SK-N-SH treated with all-trans-retinoic acid at 6 μM for 48 hours (cell line): ENCODE measurements at regions not wholly inside any gene's neighbourhood (a gene's known extent, or its start where the extent isn't known, plus 50 kb on each side); places are given as distances from the start of the nearest gene placed in this dataset.

Experiments
- ATAC-seq: fragments of 200-7000 bp; cut with Tn5 transposase; 3 replicates; pipeline ENCODE4 v1.9.1; 2020; ENCODE audit warnings: mild to moderate bottlenecking, moderate library complexity
- ARNTL ChIP-seq: fragments of 450-650 bp; formaldehyde crosslinking; IDR thresholded peaks from 2 replicates; pipeline ENCODE4 v1.5.0; 2020; ENCODE audit warnings: low read depth, mild to moderate bottlenecking, moderate library complexity, borderline replicate concordance
- BACH2 ChIP-seq: fragments of 250-450 bp; sonication (Bioruptor Pico); IDR thresholded peaks from 2 replicates; pipeline ENCODE4 v1.9.0; 2021; ENCODE audit warnings: mild to moderate bottlenecking, borderline replicate concordance
- CREB5 ChIP-seq: fragments of 250-450 bp; sonication (Bioruptor Pico); IDR thresholded peaks from 2 replicates; pipeline ENCODE4 v1.5.1; 2020; ENCODE audit warnings: low read depth, mild to moderate bottlenecking, moderate library complexity
- CSDC2 ChIP-seq: fragments of 250-450 bp; sonication (Bioruptor Pico); IDR thresholded peaks from 2 replicates; pipeline ENCODE4 v1.5.0; 2020; ENCODE audit warnings: mild to moderate bottlenecking, moderate library complexity
- GLIS3 ChIP-seq: fragments of 250-450 bp; sonication (Bioruptor Pico); IDR thresholded peaks from 2 replicates; pipeline ENCODE4 v1.5.0; 2020; ENCODE audit warnings: mild to moderate bottlenecking, moderate library complexity
- ISL1 ChIP-seq: fragments of 250-450 bp; sonication (Bioruptor Pico); IDR thresholded peaks from 2 replicates; pipeline ENCODE4 v2.1.2; 2022; ENCODE audit warnings: mild to moderate bottlenecking, moderate library complexity
- OSR1 ChIP-seq: fragments of 250-450 bp; sonication (Bioruptor Pico); IDR thresholded peaks from 2 replicates; pipeline ENCODE4 v1.8.0; 2022; ENCODE audit warnings: moderate library complexity, mild to moderate bottlenecking, inconsistent platforms
- PATZ1 ChIP-seq: fragments of 250-450 bp; sonication (Bioruptor Pico); IDR thresholded peaks from 2 replicates; pipeline ENCODE4 v1.8.0; 2020; ENCODE audit warnings: mild to moderate bottlenecking, moderate library complexity, borderline replicate concordance
- RARB ChIP-seq: fragments of 250-450 bp; sonication (Bioruptor Pico); IDR thresholded peaks from 2 replicates; pipeline ENCODE4 v1.8.0; 2021; ENCODE audit warnings: mild to moderate bottlenecking, moderate library complexity
- TSHZ2 ChIP-seq: fragments of 250-450 bp; sonication (Bioruptor Pico); IDR thresholded peaks from 2 replicates; pipeline ENCODE4 v1.5.0; 2020; ENCODE audit warnings: mild to moderate bottlenecking, moderate library complexity
- ZC3H10 ChIP-seq: fragments of 250-450 bp; sonication (Bioruptor Pico); IDR thresholded peaks from 2 replicates; pipeline ENCODE4 v1.5.1; 2021; ENCODE audit warnings: mild to moderate bottlenecking, moderate library complexity
- ZFP3 ChIP-seq: fragments of 250-450 bp; sonication (Bioruptor Pico); IDR thresholded peaks from 2 replicates; pipeline ENCODE4 v1.5.0; 2020; ENCODE audit warnings: mild to moderate bottlenecking, moderate library complexity
- ZNF70 ChIP-seq: fragments of 450-650 bp; formaldehyde crosslinking; IDR thresholded peaks from 2 replicates; pipeline ENCODE4 v1.5.0; 2020; ENCODE audit warnings: mild to moderate bottlenecking, moderate library complexity
- ZNF8 ChIP-seq: fragments of 450-650 bp; formaldehyde crosslinking; IDR thresholded peaks from 2 replicates; pipeline ENCODE4 v1.5.0; 2020; ENCODE audit warnings: mild to moderate bottlenecking, moderate library complexity
- TF ChIP-seq, protein P1 (sequence below): fragments of 250-450 bp; sonication (Bioruptor Pico); IDR thresholded peaks from 2 replicates; pipeline ENCODE4 v1.5.1; 2021; ENCODE audit warnings: mild to moderate bottlenecking, moderate library complexity

DNA sequence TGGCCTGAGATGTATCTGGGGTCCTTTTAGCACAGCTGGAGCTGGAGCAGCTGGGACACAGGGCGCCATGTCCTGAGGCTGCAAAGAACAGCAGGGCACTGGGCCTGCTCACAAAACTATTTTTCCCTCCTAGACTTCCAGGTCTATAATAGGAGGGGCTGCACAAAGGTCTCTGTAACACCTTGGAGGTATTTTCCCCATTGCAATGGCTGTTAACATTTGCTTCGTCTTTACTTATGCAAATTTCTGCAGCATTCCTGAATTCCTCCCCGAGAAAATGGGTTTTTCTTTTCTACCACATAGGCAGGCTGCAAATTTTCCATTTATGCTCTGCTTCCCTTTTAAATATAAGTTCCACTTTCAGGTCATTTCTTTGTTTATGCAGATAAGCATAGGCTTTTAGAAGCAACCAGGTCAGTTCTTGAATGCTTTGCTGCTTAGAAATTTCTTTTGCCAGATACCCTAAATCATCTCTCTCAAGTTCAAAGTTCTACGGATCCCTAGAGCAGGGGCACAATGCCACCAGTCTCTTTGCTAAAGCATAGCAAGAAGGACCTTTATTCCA, 130.8 kb downstream of the PCSK1 start (continued):
- TF ChIP-seq GLIS3 (CRISPR knock-in tag) (no peak), OSR1 (CRISPR knock-in tag) (no peak), RARB (no peak), ZNF70 (CRISPR knock-in tag) (no peak), ZC3H10 (no peak), ZFP3 (no peak), BACH2 (CRISPR knock-in tag) (no peak)

DNA sequence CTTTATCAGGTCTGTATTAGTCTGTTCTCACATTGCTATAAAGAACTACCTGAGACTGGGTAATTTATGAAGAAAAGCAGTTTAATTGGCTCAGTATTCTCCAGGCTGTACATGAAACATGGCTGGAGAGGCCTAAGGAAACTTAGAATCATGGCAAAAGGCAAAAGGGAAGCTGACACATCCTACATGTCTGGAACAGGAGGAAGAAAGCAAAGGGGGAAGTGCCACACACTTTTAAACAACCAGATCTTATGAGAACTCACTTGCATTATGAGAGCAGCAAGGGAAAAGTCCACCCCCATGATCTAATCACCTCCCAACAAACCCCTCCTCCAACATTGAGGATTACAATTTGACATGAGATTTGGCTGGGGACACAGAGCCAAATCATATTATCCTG, 132.1 kb downstream of the PCSK1 start:
- TF ChIP-seq PATZ1, result no peak
- TF ChIP-seq ZNF8 (CRISPR knock-in tag), result no peak
- no peak for TF ChIP-seq OSR1 (CRISPR knock-in tag)
- TF ChIP-seq CSDC2 (CRISPR knock-in tag), result no peak
- no peak for ATAC-seq

GRCh38 chr5:96297867-96298266, 135.2 kb downstream of the PCSK1 start:
- no peak; the same call in 1 of the 3 replicates for ATAC-seq

DNA sequence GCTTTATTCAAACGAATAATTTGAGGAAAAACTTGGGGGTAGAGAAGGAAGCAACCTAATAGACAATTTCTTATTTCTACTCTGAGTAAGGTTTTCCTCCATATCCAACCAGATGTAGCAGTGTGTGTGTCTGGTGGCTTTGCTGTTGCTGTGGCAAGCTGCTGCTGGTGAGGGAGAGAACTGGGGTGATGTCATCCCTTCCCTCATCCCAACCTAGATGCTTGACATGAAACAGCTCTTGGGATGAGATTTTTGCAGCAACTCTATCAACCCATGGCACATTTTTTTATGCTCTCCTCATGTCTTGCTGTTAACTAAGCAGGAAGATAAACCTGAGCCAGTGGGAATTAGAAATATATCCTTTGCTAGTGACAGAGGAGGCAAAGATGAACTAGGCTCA, 135.8 kb downstream of the PCSK1 start:
- TF ChIP-seq ISL1 (peak; percentile 23; the same call in 1 of the 2 replicates), PATZ1 (no peak), CREB5 (peak; percentile 56; the same call in 1 of the 2 replicates), TSHZ2 (no peak)
- peak; percentile 95 for ATAC-seq

More at GRCh38 chr5:96297867-96298266, 135.2 kb downstream of the PCSK1 start:
- TF ChIP-seq, protein P1, sequence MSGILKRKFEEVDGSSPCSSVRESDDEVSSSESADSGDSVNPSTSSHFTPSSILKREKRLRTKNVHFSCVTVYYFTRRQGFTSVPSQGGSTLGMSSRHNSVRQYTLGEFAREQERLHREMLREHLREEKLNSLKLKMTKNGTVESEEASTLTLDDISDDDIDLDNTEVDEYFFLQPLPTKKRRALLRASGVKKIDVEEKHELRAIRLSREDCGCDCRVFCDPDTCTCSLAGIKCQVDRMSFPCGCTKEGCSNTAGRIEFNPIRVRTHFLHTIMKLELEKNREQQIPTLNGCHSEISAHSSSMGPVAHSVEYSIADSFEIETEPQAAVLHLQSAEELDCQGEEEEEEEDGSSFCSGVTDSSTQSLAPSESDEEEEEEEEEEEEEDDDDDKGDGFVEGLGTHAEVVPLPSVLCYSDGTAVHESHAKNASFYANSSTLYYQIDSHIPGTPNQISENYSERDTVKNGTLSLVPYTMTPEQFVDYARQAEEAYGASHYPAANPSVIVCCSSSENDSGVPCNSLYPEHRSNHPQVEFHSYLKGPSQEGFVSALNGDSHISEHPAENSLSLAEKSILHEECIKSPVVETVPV (CRISPR knock-in tag), result no peak
- TF ChIP-seq ZNF8 (CRISPR knock-in tag) (no peak), PATZ1 (no peak), ARNTL (CRISPR knock-in tag) (no peak), GLIS3 (CRISPR knock-in tag) (no peak), TSHZ2 (no peak)
